Activated T-helper 2 cell treated with anti-CD3 and anti-CD28 coated beads, Interferon-gamma antibody, Interleukin-2, Interleukin-4, amounts not matched to agents 10 μg/mL and 5 μg/mL and 100 μg/mL, durations not matched to agents 14 hours and 24 hours and 36 hours (primary cell): ENCODE measurements at regions not wholly inside any gene's neighbourhood (a gene's known extent, or its start where the extent isn't known, plus 50 kb on each side); places are given as distances from the start of the nearest gene placed in this dataset.
A peak's percentile ranks its signal among the peaks of the same experiment; 100 is the strongest.
"Not testable (repeated sequence)": the region's sequence is repeated elsewhere in the genome, so short reads cannot be mapped to it uniquely, and the experiment has no call there.

ENCODE experiments used
- DNase-seq: peaks from one replicate; pipeline ENCODE4 v3.0.0; 2021; ENCODE audit warnings: low spot score
- H3K27ac Mint-ChIP-seq: one replicate; pipeline ENCODE4 v1.8.0; 2021; ENCODE audit warnings: mixed read lengths
- H3K27me3 Mint-ChIP-seq: one replicate; pipeline ENCODE4 v1.8.0; 2021; ENCODE audit warnings: low read depth, mixed read lengths
- H3K36me3 Mint-ChIP-seq: one replicate; pipeline ENCODE4 v1.8.0; 2021; ENCODE audit warnings: low read depth, mixed read lengths
- H3K4me1 Mint-ChIP-seq: one replicate; pipeline ENCODE4 v1.8.0; 2021; ENCODE audit warnings: low read depth, mixed read lengths
- H3K4me3 Mint-ChIP-seq: one replicate; pipeline ENCODE4 v1.8.0; 2021; ENCODE audit warnings: low read depth, mild to moderate bottlenecking, moderate library complexity, mixed read lengths
- H3K9me3 Mint-ChIP-seq: one replicate; pipeline ENCODE4 v1.8.0; 2021; ENCODE audit warnings: mixed read lengths
- intact Hi-C: fragments of 100-400 bp; cut with micrococcal nuclease; formaldehyde crosslinking; loops from one replicate; pipeline ENCODE4 v1.15.1; 2023

DNA sequence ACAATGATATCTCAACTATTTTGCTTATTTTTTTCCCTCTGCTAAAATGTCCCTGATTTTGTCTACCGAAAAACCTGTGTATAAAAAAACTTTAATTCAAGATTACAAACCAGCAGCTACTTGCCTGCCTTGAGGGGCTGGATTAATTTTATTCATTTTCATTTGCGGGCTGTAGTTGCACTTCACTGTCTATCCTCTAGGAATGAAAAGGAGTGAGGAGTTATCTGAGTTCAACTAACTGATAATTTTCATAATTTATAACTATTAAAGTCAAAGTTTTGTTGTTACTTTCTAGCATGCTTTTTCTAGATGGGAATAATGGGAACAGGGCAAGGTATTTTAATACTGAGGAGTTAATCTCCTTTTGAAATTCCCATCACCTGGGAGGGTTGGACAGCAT, 50.3 kb upstream of the AGTPBP1 start:
- H3K9me3 Mint-ChIP-seq, H3K27ac Mint-ChIP-seq, H3K36me3 Mint-ChIP-seq, H3K4me1 Mint-ChIP-seq, DNase-seq, intact Hi-C loops, H3K4me3 Mint-ChIP-seq: not testable (repeated sequence)
- peaks cover 21% of the 10 kb centered on the region for H3K27me3 Mint-ChIP-seq

DNA sequence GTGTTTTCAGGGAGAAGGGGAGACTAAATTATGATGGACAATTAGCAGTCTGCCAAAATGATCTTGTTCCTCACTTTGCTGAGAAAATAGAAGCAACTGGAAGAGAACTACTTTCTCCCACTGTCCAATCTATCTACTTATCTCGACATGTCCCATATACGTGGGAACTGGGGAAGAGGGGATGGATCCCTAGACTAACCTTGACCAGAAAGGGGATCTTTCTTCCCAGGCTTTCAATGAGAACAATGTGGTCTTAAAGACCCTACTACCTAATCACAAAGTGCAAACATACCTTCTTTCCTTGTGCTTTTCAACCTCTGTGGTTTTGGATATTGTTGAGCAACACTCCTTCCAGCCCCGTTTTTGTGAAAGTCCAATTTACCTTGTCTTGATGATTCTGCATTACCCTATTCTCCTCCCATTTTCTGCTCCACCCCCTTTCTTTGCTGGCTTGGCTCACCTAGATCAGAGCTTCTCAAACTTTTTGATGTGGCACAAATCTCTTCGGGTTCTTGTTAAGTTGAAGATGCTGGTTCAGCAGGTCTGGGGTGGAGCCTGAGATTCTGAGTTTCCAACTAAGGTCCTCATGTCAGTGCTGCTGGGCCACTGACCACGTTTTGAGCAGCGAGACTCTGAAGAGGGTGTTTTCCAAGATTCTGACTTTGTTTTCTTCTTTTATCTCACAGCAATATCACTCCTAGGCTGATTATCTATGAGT, 61.4 kb upstream of the AGTPBP1 start:
- DNase-seq, H3K36me3 Mint-ChIP-seq, H3K9me3 Mint-ChIP-seq, H3K27ac Mint-ChIP-seq, H3K27me3 Mint-ChIP-seq, H3K4me1 Mint-ChIP-seq, H3K4me3 Mint-ChIP-seq: not testable (repeated sequence)
- intact Hi-C loops: loop anchor here (10.0 kb wide), 1 partner anchor 142 kb away; the partner anchor contains the start of gene NAA35

DNA sequence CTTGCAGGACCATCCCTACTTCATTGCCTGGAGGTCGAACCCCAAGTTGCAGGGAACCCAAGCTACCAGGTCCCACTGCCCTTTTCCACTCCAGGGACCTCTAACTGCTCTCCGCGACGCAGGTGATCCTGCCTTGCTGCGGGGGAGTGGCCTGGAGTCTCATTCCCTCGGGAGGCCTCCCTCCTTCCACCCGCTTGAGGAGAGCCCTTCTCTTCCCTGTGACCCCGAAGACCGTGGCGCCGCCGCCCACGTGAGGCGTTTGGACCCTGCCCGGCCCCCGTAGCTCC, 63.0 kb upstream of the AGTPBP1 start:
- H3K36me3 Mint-ChIP-seq, H3K27ac Mint-ChIP-seq, H3K4me1 Mint-ChIP-seq, H3K27me3 Mint-ChIP-seq, DNase-seq, H3K9me3 Mint-ChIP-seq: not testable (repeated sequence)
- H3K4me3 Mint-ChIP-seq: peak overlapping the region; percentile 70
- intact Hi-C loops: loop anchor here (5.0 to 10.0 kb wide), 2 partner anchors 62 to 140 kb away; partner anchors contain the start of genes AGTPBP1 and NAA35

DNA sequence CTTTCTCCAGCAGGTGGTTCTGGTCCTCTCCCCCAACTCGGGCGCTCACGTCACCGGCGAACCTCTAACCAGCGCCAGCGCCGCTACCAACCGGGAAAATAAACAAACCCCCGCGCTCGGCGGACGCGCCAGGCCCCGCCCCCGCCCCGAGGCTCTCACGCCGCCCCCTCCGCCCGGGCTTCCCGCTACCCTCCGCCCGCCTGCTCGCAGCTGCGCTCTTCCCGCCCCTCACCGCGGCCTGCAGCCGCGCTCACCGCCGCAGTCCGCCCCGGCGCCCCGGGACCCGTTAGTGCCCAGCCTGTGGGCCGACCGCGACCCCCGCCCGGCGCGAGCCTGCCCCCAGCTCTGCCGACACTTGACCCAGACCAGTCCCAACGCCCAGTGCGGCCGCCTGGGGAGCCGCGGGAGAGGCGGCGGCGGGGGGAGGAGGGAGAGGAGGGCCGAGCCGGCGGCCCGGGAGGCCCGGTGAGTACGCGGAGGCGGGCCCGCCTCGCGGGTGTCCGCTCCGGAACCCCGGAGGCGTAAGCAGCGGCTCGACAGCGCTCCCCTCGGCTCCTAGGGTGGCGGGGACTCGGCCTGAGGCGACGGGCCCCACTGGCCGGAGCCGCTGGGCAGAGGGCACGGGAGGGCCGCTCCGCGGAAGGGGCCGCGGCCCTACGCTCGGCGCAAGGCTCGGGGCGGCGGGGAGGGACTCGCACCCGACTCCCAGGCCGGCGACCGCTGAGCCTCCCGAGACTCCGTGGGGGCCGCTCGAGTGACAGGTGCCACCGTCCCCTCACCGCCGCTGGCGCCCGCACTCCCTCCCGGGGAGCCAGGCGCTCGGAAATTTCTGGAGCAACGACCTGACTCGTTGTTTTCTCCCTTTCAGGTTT, 63.6 kb upstream of the AGTPBP1 start:
- H3K36me3 Mint-ChIP-seq, H3K27me3 Mint-ChIP-seq, H3K4me1 Mint-ChIP-seq, H3K27ac Mint-ChIP-seq, H3K9me3 Mint-ChIP-seq: not testable (repeated sequence)
- peak overlapping the region; percentile 84 for H3K4me3 Mint-ChIP-seq
- intact Hi-C loops: loop anchor here (5.0 to 10.0 kb wide), 2 partner anchors 63 to 139 kb away; partner anchors contain the start of genes AGTPBP1 and NAA35
- peak; percentile 62 for DNase-seq

DNA sequence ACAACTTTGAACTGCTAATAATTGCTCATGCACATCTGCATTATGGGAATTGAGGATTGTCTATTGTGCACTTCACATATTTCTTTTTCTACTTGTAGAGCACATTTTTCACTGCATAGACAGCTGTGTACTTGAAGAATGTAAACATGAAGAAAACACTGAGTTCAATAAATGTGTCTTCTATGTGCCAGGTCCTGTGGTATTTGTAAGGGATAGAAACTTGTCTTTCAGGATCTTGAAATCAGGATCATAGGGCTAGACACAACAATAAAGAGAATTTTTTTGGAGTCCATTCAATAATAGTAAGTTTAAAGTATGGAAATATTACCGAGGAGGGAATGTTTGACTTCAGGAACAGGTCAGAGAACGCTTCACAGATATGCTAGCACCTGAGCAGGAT, 66.6 kb upstream of the AGTPBP1 start:
- not testable (repeated sequence) for H3K27me3 Mint-ChIP-seq, H3K4me3 Mint-ChIP-seq, DNase-seq, H3K4me1 Mint-ChIP-seq, H3K27ac Mint-ChIP-seq, H3K9me3 Mint-ChIP-seq
- intact Hi-C loops: loop anchor here (5.0 to 10.0 kb wide), 2 partner anchors 66 to 136 kb away; partner anchors contain the start of genes AGTPBP1 and NAA35
- H3K36me3 Mint-ChIP-seq: peaks cover 17% of the 10 kb centered on the region

DNA sequence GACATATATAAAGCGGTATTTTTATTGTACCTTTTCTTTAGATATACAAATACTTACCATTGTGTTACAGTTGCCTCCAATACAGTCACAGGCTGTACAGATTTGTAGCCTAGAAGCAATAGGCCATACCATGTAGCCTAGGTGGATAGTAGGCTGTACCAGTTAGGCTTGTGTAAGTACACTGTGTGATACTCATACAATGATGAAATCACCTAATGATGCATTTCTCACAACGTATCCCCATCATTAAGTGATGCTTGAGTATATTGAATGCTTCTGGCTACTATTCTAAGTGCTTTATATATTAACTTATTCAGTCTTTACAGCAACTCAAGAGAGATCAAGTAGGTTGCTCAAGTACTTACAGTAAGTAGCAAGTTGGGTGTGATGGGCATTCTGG, 71.6 kb upstream of the AGTPBP1 start:
- H3K27ac Mint-ChIP-seq, H3K4me1 Mint-ChIP-seq, H3K4me3 Mint-ChIP-seq, DNase-seq, H3K27me3 Mint-ChIP-seq, intact Hi-C loops, H3K9me3 Mint-ChIP-seq, H3K36me3 Mint-ChIP-seq: not testable (repeated sequence)

DNA sequence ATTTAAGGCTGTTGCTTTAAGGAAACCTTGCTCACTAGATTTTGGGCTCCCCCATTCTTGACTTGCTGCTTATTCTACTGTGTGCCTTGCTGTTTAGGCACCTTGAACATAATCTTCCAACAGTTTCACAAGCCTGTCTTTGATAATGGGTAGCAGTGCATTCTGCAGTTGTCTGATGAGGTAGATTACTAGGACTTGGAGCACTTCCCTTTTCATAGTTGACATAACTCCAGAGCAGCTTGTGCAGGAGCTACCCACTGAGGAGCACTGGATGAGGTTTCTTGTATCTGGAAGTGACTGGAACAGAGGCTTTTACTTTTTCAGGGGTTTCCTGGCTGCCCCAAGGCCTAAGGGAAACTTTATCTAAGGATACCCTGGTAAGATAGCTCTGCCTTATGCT, 73.0 kb upstream of the AGTPBP1 start:
- H3K36me3 Mint-ChIP-seq, H3K27ac Mint-ChIP-seq, intact Hi-C loops, DNase-seq, H3K4me3 Mint-ChIP-seq, H3K9me3 Mint-ChIP-seq, H3K4me1 Mint-ChIP-seq, H3K27me3 Mint-ChIP-seq: not testable (repeated sequence)

DNA sequence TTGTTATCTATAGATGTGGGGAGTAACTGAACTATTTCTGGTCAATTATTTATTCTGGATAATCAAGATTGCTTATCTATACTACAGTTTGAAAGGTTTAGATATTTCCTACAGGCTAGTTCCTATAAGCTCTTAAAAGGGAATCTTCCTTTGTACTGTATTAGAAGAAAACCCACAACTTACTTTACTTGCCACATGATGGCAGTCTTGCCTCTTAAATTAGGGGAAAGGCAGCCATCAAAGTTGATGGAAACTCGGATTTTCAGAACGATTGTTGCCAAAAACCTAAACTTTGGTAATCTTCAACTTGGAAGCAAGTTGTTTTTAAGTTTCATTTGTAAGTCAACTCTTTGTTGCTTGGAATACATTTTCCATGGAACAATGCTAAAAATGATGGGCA, 77.2 kb upstream of the AGTPBP1 start:
- H3K27ac Mint-ChIP-seq, intact Hi-C loops, H3K27me3 Mint-ChIP-seq, H3K4me1 Mint-ChIP-seq, H3K36me3 Mint-ChIP-seq, H3K9me3 Mint-ChIP-seq, H3K4me3 Mint-ChIP-seq, DNase-seq: not testable (repeated sequence)

DNA sequence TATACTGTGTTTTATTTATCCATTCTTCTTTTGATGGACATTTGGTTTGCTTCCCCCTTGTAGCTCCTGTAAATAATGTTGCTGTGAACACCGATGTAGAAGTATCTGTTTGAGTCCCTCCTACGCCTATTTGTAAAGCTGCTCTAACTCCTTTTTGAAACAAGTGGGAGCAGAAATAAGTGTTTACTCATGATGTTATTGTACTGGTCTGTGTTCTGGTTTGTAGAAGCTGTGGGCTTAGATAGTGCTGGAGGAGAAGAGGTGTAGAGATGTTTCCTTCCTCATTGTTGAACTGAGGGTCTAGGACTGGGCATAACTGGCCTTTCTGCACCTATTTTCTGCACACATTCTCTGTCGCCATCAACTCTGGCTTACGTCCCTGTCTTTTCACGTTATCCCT, 78.8 kb upstream of the AGTPBP1 start:
- DNase-seq, H3K9me3 Mint-ChIP-seq, intact Hi-C loops, H3K4me1 Mint-ChIP-seq, H3K27me3 Mint-ChIP-seq, H3K36me3 Mint-ChIP-seq, H3K4me3 Mint-ChIP-seq, H3K27ac Mint-ChIP-seq: not testable (repeated sequence)

DNA sequence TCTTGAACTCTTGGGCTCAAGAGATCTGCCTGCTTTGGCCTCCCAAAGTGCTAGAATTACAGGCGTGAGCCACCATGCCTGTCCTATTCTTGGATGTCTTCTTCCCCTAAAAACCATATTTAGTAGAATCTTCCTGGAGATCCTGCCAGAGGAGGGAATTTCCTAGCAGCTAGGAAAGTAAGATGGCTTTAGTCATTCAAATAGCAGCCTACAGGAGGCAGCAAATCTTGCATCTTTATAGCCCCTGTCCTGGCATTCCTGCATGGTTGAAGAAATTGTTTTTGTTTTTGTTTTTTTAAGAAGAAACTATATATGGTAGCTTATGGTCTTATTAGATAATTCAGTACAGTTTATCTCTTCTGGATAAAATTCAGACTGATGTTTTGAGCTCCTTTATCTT, 83.2 kb upstream of the AGTPBP1 start:
- intact Hi-C loops, H3K9me3 Mint-ChIP-seq, DNase-seq, H3K4me3 Mint-ChIP-seq, H3K27ac Mint-ChIP-seq, H3K27me3 Mint-ChIP-seq, H3K4me1 Mint-ChIP-seq, H3K36me3 Mint-ChIP-seq: not testable (repeated sequence)

DNA sequence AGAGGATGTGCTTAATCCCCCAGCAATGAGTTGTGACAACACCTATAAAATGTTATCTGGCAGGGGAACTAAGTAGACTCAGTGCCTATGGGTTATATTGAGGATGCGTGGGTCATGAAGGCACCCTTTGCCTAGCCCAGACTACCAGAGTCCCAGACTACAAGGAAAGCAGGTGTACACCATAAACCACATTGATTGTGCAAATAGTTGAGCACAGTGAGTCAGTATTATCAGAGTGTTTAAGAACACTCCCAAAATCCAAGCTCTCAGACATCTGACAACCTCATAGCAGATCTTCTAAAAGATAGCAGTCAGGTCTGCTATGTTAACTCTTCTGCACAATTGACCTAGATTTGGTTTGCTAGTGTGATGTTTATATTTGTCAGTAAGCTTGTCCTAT, 92.8 kb upstream of the AGTPBP1 start:
- H3K27ac Mint-ChIP-seq, DNase-seq, H3K36me3 Mint-ChIP-seq, H3K9me3 Mint-ChIP-seq, H3K27me3 Mint-ChIP-seq, H3K4me3 Mint-ChIP-seq, intact Hi-C loops, H3K4me1 Mint-ChIP-seq: not testable (repeated sequence)

DNA sequence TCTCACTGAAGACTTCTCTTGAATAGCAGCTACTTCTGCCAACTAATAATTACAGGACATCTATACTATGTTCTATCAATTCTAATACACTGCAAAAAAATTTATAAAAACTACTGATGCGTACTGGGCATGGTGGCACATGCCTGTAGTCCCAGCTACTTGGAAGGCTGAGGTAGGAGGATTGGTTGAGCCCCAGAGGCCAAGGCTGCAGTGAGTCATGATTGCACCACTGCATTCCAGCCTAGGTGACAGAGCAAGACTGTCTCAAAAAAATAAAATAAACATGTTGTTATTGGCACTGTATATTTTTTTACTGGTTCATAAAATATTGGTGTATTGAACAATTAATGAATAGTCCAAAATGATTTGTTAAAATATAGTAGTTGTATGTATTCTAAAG, 97.0 kb upstream of the NAA35 start:
- H3K27ac Mint-ChIP-seq, H3K36me3 Mint-ChIP-seq, intact Hi-C loops, DNase-seq, H3K4me3 Mint-ChIP-seq, H3K9me3 Mint-ChIP-seq, H3K4me1 Mint-ChIP-seq, H3K27me3 Mint-ChIP-seq: not testable (repeated sequence)

DNA sequence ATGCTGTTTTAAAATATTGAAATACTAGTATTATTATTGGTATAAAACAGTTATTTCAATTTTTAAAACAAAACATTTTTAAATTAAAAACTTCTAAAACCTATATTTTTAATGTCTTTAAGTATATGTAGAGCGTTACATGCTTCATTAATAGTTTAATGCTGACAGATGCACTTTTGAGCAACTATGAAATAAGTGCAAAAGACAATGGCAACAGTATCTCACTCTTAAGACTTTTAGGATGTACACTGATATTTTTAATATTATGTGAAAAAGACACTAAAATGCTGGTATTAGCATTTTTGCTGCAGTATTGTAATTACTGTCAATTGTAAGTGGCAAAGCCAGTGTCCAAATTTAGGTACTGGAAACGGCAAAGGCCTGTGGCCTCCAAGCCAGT, 93.2 kb upstream of the NAA35 start:
- H3K4me1 Mint-ChIP-seq, H3K36me3 Mint-ChIP-seq, H3K27me3 Mint-ChIP-seq, H3K9me3 Mint-ChIP-seq, H3K4me3 Mint-ChIP-seq, intact Hi-C loops, DNase-seq, H3K27ac Mint-ChIP-seq: not testable (repeated sequence)
